HG03378 (cell line): ENCODE measurements at regions not wholly inside any gene's neighbourhood (a gene's known extent, or its start where the extent isn't known, plus 50 kb on each side); places are given as distances from the start of the nearest gene placed in this dataset.

Experiments
- ATAC-seq: cut with Tn5 transposase; IDR thresholded peaks from one replicate; pipeline ENCODE4 v1.9.1; 2021; ENCODE audit warnings: mild to moderate bottlenecking, moderate library complexity; ENCODE audit not compliant: unreplicated experiment

DNA sequence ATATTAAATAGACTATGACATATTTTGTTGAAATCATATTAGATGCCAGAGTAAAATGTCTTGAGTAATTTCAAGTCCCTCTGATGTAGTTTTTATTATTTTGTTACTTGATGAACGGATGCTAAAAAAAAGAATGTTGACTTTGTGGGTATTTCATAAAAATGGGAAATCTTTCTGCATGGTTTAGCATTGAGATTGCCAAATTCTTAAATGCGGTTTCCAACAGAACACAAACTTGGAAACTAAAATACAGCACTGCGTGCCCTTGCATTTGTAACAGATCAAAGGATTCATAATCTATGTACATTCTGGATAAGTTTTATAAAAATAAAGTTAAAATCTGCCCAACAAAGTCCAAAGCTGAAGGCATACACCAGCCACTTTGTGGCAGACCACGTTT, 425.5 kb upstream of the DAB2 start:
- no peak for ATAC-seq

GRCh38 chr5:39846144-39846543, 421.4 kb upstream of the DAB2 start:
- ATAC-seq, result peak; percentile 60

DNA sequence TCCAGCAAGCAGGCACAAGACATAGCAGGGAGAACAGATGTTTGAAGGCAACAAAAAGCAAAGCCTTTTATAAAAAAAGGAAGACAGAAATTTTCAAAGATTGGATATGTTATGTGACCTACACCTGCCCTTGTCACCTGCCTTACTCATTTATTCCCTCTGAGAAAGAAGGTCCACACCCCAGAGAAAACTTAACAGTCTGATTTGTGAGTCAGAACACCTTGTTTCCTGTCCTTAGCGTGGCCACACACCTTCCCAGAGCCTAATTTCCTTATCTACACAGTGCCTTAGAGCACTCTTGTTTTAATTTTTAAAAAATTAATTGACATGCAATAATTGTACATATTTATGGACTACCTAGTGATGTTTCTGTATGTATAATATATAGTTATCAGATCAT, 419.0 kb upstream of the DAB2 start:
- ATAC-seq, result no peak

- no peak for ATAC-seq
These were observed 410.6 kb upstream of the DAB2 start for GRCh38 chr5:39835371-39835770.

GRCh38 chr5:39829441-39829840, 404.7 kb upstream of the DAB2 start:
- no peak for ATAC-seq

DNA sequence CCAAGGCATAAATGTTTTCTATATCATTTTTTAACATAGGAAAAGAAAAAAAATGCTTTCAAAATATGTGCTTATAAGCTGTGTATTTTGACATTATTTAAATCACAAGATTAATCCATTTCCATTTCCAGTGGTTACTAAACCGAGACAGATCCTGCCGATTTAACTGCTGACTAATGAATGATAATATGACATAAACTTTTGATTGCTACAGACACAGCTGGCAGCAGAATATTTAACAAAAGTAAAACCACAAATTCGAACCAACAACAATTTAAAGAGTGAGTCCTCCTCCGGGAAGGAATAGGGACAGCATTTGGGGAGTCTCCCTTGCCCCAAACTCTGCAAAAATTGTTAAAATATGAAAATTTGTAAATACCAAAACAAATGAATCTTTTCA, 401.3 kb upstream of the DAB2 start:
- no peak for ATAC-seq

DNA sequence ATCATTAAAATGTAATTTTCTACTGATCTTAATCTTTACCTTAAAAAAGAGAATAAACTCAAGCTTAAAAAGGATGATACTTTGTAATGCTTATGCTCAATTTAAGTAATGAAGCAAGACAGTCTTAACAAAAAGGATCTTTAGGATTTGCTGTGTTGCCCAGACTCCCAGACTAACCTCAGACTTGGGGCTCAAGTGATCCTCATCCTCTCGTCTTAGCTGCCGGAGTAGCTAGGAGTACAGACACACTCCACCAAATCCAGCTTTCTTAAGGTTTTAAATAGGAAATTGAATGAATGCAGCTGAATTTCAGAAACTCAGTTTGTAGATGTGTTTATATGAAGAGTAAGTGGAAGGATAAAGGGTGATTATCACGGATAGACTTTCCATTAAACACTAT, 400.5 kb upstream of the DAB2 start:
- no peak for ATAC-seq

DNA sequence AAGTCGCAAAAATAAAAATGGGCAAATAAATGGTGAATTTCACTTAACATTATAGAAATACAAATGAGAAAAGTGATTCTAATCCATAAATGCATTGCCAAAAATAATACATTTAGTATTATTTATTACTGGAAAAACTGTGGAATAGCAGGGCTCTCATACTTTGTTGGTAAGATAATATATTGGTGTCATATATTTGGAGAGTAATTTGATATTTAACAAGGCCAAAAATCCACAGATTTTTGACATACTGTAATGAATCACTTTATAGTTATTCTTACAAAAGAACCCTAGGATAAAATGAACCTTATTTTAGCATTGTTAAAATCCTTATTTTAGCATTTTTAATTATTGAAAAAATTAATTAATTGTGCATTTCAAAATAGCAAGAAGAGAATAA, 397.2 kb upstream of the DAB2 start:
- ATAC-seq, result no peak

DNA sequence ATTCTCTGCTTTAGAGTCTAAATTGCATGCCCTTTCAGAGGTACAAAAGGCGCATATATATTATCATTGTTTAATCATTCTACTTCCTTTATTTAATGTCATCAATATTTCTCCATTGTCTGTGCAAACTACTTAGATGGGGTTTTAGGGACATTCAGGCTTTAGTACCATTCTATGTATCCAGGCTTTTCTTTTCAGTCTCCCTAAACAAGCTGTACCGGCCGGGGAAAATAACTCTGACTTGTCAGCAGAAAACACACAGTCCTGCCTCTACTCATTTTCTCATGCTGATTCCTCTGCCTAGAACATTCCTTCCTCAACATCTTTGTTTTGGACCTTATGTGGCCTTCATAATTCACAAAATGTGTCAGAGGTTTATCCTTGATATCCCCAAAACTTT, 392.1 kb upstream of the DAB2 start:
- no peak for ATAC-seq

- ATAC-seq, result no peak
These were observed 391.5 kb upstream of the DAB2 start for GRCh38 chr5:39816156-39816845.

DNA sequence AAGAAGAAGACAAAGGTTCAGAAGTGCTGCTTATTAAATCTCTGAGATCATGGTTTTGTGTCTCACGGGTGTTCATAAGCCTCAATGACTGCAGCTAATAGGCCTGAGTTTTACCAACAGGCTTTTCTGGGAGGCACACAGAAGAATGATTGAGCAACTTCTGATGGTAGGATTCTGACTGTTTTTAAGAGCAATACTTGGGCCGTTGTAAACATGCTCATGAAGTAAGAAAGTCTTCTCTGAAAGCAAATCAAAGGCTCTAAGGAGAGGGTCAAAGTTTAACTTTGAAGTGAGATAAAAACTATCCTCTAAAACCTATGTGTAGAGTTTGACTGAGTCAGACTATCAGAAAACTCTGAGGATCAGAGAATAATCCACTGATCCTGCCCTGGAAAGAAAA, 390.9 kb upstream of the DAB2 start:
- no peak for ATAC-seq

DNA sequence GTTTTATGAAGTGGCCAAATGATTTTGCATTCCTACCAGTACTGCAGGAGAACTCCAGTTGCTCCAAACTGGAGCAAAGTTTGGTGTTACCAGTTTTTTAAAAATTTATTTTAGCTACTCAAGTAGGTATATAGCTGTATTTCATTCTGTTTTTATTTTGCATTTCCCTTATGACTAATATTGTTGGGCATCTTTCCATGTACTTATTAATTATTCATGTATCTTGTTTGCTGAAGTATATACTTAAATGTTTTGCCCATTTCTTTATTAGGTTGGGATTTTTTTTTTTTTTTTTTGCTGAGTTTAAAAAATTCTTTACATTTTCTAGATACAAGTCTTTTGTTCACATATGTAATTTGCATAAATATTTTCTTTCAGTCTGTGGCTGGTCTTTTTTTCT, 386.6 kb upstream of the DAB2 start:
- no peak for ATAC-seq

GRCh38 chr5:39808656-39809055, 383.9 kb upstream of the DAB2 start:
- ATAC-seq, result no peak

- ATAC-seq, result no peak
These were observed 376.5 kb upstream of the DAB2 start for GRCh38 chr5:39801306-39801705.

DNA sequence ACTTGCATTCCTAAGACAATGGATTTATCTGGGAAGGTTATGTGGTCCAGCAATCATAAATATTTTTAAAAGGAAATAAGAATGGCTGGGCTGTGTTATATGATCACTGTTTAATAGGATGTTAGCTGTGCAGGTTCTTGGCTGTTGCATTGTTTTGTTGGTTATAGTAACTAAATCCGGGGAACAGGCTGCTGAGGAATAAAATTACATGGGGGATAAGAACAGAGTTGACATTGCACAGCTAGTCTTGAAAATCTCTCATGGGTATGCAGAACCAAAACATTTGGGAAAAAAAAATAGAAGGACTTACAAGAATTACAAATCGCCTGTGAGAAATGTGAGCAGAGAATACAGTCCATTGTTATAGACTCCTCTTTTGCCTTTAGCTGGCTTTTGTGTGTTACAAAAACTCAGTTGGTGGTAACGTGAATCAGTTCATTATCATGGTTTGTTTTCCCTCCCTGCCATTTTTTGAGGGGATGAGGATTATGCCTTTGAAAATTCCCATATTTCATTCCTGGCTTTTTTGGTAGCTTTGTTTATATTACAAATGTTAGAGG, 375.3 kb upstream of the DAB2 start:
- ATAC-seq, result no peak

DNA sequence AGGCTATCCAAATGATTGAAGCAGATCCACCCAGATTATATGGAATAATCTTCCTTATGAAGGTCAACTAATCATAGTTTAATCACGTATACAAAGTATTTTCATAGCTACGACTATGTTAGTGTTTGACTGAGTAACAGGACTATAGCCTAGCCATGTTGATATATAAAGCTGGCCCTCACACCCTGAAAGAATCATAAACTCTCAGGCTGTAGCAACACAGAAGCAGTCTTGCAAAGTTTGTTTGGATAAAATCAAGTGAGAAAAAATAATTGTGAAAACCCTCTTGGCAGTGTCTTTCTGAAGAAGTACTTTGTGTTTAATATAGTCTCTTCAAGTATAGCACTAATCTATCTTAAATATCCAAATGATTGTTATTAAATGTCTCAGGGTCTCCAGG, 374.5 kb upstream of the DAB2 start:
- ATAC-seq, result no peak

GRCh38 chr5:39794513-39795210, 369.9 kb upstream of the DAB2 start:
- no peak for ATAC-seq

GRCh38 chr5:39785410-39785809, 360.6 kb upstream of the DAB2 start:
- no peak for ATAC-seq

DNA sequence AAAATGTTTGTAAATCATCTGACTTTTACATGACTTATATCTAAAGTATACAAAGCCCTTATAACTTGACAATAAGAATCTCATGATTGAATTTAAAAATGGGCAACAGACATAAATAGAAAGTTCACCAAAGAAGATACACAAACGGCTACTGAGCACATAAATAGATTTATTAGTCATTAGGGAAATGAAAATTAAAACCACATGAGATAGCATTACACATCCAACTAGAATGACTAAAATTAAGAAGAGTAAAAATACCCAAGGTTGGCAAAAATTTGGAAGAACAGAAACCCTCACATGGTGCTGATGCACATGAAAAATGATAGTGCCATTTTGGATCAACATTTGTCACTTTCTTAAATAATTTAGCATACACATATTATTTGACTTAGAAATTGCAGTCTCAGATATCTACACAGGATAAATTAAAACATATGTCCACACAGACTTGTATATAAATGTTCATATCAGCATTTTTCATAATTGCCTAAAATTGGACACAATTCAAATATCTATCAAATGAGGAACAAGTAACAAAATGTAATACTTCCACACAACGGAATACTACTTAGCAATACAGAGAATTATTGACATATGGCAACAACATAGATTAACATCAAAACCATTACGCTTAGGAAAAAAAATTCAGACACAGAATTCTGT, 359.1 kb upstream of the DAB2 start:
- peak; percentile 82 for ATAC-seq

DNA sequence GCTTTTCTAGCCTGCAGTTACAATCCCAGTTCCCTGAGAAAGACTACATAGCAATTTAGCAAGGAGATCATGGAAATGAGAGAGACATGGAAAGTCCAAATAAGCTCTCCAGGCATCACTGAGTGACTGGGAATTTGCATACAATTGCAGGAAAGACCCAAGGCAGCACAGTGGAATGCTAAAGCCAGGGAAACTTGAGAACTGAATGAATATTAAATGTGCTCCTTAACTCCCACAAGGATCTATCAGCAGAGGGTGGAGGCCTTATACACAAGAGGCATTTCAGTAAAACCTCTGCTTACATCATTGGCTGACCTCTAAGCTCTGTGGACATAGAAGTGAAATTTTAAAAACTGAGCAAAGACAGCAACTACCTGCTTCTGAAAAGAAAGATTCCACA, 355.6 kb upstream of the DAB2 start:
- no peak for ATAC-seq

GRCh38 chr5:39779831-39780230, 355.1 kb upstream of the DAB2 start:
- no peak for ATAC-seq

DNA sequence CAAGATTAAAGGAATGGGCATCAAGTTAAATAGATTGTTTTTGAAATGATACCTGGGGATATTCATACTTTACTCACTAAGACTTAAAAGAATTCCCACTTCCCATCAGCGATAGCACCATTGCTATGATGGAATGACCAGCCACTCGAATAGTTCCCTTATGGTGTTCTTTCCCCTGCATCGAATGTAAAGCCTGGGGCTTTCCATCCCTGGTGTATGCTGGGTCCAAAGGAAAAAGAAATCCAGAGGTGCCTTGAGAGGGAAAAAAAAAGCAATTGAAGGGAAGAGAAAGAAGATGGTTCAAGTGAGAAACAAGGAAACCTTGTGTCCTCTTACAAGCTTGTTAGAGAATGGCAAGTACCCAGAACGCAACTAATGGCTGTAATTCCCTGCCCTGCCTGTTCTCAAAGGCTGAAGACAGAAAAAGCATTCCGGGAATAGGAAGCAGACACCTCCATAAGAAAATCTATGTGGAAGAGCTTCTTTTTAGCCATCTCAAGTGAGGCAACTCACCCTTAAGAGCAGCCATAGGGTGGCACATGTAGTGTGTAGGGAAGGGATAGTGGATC, 351.1 kb upstream of the DAB2 start:
- ATAC-seq, result no peak
